Smooth muscle cell of the brain vasculature (primary cell): ENCODE measurements at regions not wholly inside any gene's neighbourhood (a gene's known extent, or its start where the extent isn't known, plus 50 kb on each side); places are given as distances from the start of the nearest gene placed in this dataset.
"Not testable (repeated sequence)": the region's sequence is repeated elsewhere in the genome, so short reads cannot be mapped to it uniquely, and the experiment has no call there.

Source experiments
- DNase-seq: peaks from one replicate; pipeline ENCODE4 v3.0.0-alpha.2; 2012; ENCODE audit warnings: low read depth, low spot score

GRCh38 chr15:22259881-22260421, 179.6 kb downstream of the OR4M2 start:
- DNase-seq, result no peak

GRCh38 chr15:22262613-22263020, 182.3 kb downstream of the OR4M2 start:
- no peak for DNase-seq

GRCh38 chr15:22263738-22264137, 183.4 kb downstream of the OR4M2 start:
- DNase-seq, result no peak

- not testable (repeated sequence) for DNase-seq
These were observed 183.9 kb downstream of the OR4M2 start for GRCh38 chr15:22264272-22264671.

- no peak for DNase-seq
These were observed 185.0 kb downstream of the OR4M2 start for GRCh38 chr15:22265056-22265945.

- DNase-seq, result no peak
These were observed 185.6 kb downstream of the OR4M2 start for GRCh38 chr15:22265970-22266369.

- no peak for DNase-seq
These were observed 187.4 kb downstream of the OR4M2 start for GRCh38 chr15:22267761-22268160.

- not testable (repeated sequence) for DNase-seq
These were observed 187.9 kb downstream of the OR4M2 start for GRCh38 chr15:22268201-22268600.

- DNase-seq, result not testable (repeated sequence)
These were observed 188.3 kb downstream of the OR4M2 start for GRCh38 chr15:22268654-22269053.

- DNase-seq, result not testable (repeated sequence)
These were observed 186.2 kb upstream of the GOLGA6L22 start for GRCh38 chr15:22272286-22273160.

- DNase-seq, result not testable (repeated sequence)
These were observed 185.5 kb upstream of the GOLGA6L22 start for GRCh38 chr15:22273185-22273584.

- not testable (repeated sequence) for DNase-seq
These were observed 184.3 kb upstream of the GOLGA6L22 start for GRCh38 chr15:22274376-22274775.

- not testable (repeated sequence) for DNase-seq
These were observed 177.9 kb upstream of the GOLGA6L22 start for GRCh38 chr15:22280770-22281169.

GRCh38 chr15:22282794-22283533, 175.7 kb upstream of the GOLGA6L22 start:
- DNase-seq, result not testable (repeated sequence)

GRCh38 chr15:22284795-22285420, 173.8 kb upstream of the GOLGA6L22 start:
- DNase-seq, result not testable (repeated sequence)

GRCh38 chr15:22291054-22291453, 167.6 kb upstream of the GOLGA6L22 start:
- DNase-seq, result not testable (repeated sequence)

GRCh38 chr15:22303112-22303511, 155.6 kb upstream of the GOLGA6L22 start:
- DNase-seq, result not testable (repeated sequence)
